K562 (cell line): ENCODE measurements at regions not wholly inside any gene's neighbourhood (a gene's known extent, or its start where the extent isn't known, plus 50 kb on each side); places are given as distances from the start of the nearest gene placed in this dataset.

Experiments
- ATAC-seq: fragments of 200-7000 bp; cut with Tn5 transposase; 3 replicates; pipeline ENCODE4 v1.9.1; 2020; ENCODE audit warnings: moderate library complexity
- BruUV-seq: library from RNA; stranded (reverse); fragments of 400-500 nt; replicated peaks from 2 replicates; lab custom pipeline; 2021; lab: Mats Ljungman, UMichigan
- CTCF ChIA-PET: fragments of 300-600 bp; formaldehyde crosslinking; extraction: SDS; loops from one replicate; lab custom pipeline; 2021; ENCODE audit warnings: low intra/inter-chr PET ratio; lab: Yijun Ruan, JAX
- POLR2A ChIA-PET: fragments of 300-600, 350-650 bp; sonication (Branson Sonifier 250); formaldehyde crosslinking; extraction: SDS; loops from one replicate; lab custom pipeline; 2021; ENCODE audit warnings: antibody characterized with exemption, inconsistent platforms; lab: Yijun Ruan, JAX
- DNase-seq, 4 experiments: peaks; one replicate each; pipeline versions ENCODE4 v3.0.0 to v3.0.0-alpha.2; 2011 to 2018; ENCODE audit warnings: low spot score in 3 of 4, mixed read lengths in 3 of 4; ENCODE audit errors: extremely low read depth in 1 of 4
- FAIRE-seq: peaks from 2 replicates; lab custom pipeline; 2011; peaks lifted over from hg19 to GRCh38; lab: Jason Lieb, UNC
- H2AFZ ChIP-seq: 2 replicates; pipeline ENCODE4 v1.6.0; 2011; ENCODE audit warnings: low read depth, low read length, control low read depth, inconsistent platforms
- H3K27ac ChIP-seq: fragments of 200-600 bp; 3 replicates; pipeline ENCODE4 v1.8.0; 2011; ENCODE audit warnings: low read depth, mild to moderate bottlenecking, control low read depth, inconsistent platforms, low read length, moderate library complexity, mixed read lengths; ENCODE audit errors: extremely low read depth
- H3K27me3 ChIP-seq, 2 experiments: fragments of 300-600 bp in 1 of 2; 2 replicates in 1 of 2; 3 replicates in 1 of 2; pipeline versions ENCODE4 v1.6.0 to v1.8.0; 2011; ENCODE audit warnings: inconsistent platforms in 2 of 2, low read length in 2 of 2, mild to moderate bottlenecking in 1 of 2, mixed read lengths in 1 of 2, moderate library complexity in 1 of 2; ENCODE audit not compliant: control insufficient read depth in 2 of 2, insufficient read depth in 2 of 2
- H3K36me3 ChIP-seq: fragments of 300-600 bp; 3 replicates; pipeline ENCODE4 v1.8.0; 2011; ENCODE audit warnings: mild to moderate bottlenecking, low read length, inconsistent platforms; ENCODE audit not compliant: control insufficient read depth, insufficient read depth
- H3K4me1 ChIP-seq, 2 experiments: fragments of 200-600 bp in 1 of 2; replicated peaks in 1 of 2; 2 replicates in 1 of 2; 3 replicates in 1 of 2; pipeline versions ENCODE4 v1.5.1 to v1.8.0; 2011; ENCODE audit warnings: inconsistent platforms in 2 of 2, low read length in 2 of 2, mild to moderate bottlenecking in 1 of 2, mixed read lengths in 1 of 2, moderate library complexity in 1 of 2; ENCODE audit not compliant: control insufficient read depth in 2 of 2, insufficient read depth in 2 of 2
- H3K4me2 ChIP-seq: 2 replicates; pipeline ENCODE4 v1.6.1; 2011; ENCODE audit warnings: low read length, control low read depth, inconsistent platforms, mixed read lengths; ENCODE audit not compliant: insufficient read depth
- H3K4me3 ChIP-seq: fragments of 200-600 bp; sonication (generic), shearing (Covaris generic); 2 replicates; pipeline ENCODE4 v1.5.1; 2016; ENCODE audit warnings: control low read depth, inconsistent platforms
- H3K79me2 ChIP-seq: fragments of 200-600 bp; 3 replicates; pipeline ENCODE4 v1.8.0; 2011; ENCODE audit warnings: low read length, inconsistent platforms; ENCODE audit not compliant: control insufficient read depth, insufficient read depth
- H3K9ac ChIP-seq, 2 experiments: 2 replicates each; pipeline versions ENCODE4 v1.6.0 to v1.6.1; 2011; ENCODE audit warnings: low read depth in 2 of 2, low read length in 2 of 2, control low read depth in 1 of 2, inconsistent platforms in 1 of 2, mild to moderate bottlenecking in 1 of 2, mixed read lengths in 1 of 2; ENCODE audit not compliant: insufficient read depth in 1 of 2
- H3K9me1 ChIP-seq: one replicate; pipeline ENCODE4 v1.6.0; 2011; ENCODE audit warnings: inconsistent platforms, mild to moderate bottlenecking, low read length, moderate library complexity; ENCODE audit not compliant: control insufficient read depth, insufficient read depth
- H3K9me3 ChIP-seq: replicated peaks from 2 replicates; pipeline ENCODE4 v1.5.1; 2011; ENCODE audit warnings: low read depth, low read length, inconsistent platforms; ENCODE audit not compliant: control insufficient read depth, insufficient read depth
- H4K20me1 ChIP-seq: replicated peaks from 2 replicates; pipeline ENCODE4 v1.6.1; 2011; ENCODE audit warnings: low read length, inconsistent platforms, mixed read lengths; ENCODE audit not compliant: control insufficient read depth, insufficient read depth
- BCOR ChIP-seq: fragments of 450-650 bp; IDR thresholded peaks from 2 replicates; pipeline ENCODE4 v1.6.1; 2016
- ELF4 ChIP-seq: fragments of 450-650 bp; formaldehyde crosslinking; IDR thresholded peaks from 2 replicates; pipeline ENCODE4 v1.4.0; 2022; ENCODE audit warnings: missing genetic modification characterization
- FUS ChIP-seq: fragments of 200-400 bp; formaldehyde crosslinking; optimal IDR thresholded peaks from 2 replicates; pipeline ENCODE3; 2017; ENCODE audit warnings: low read depth, low read length
- IRF9 ChIP-seq: fragments of 450-650 bp; IDR thresholded peaks from 2 replicates; pipeline ENCODE4 v1.6.1; 2016; ENCODE audit warnings: missing biosample characterization, missing genetic modification characterization
- KLF10 ChIP-seq: fragments of 250-450 bp; sonication (Bioruptor Pico); IDR thresholded peaks from 2 replicates; pipeline ENCODE4 v1.6.1; 2021; ENCODE audit warnings: matching md5 sums
- NFIX ChIP-seq: fragments of 250-450 bp; sonication (Bioruptor Pico); IDR thresholded peaks from 2 replicates; pipeline ENCODE4 v1.4.0; 2020; ENCODE audit warnings: low read depth, mild to moderate bottlenecking, moderate library complexity
- PBX2 ChIP-seq, 2 experiments: IDR thresholded peaks in 1 of 2; conservative IDR thresholded peaks in 1 of 2; 2 replicates each; pipeline ENCODE4 v1.6.1; 2016; ENCODE audit warnings: low read depth in 2 of 2, mild to moderate bottlenecking in 1 of 2, missing compliant biosample characterization in 1 of 2, missing genetic modification characterization in 1 of 2, moderate library complexity in 1 of 2
- PREB ChIP-seq: sonication (generic); formaldehyde crosslinking; IDR thresholded peaks from 2 replicates; pipeline ENCODE4 v1.8.1; 2023; ENCODE audit warnings: mild to moderate bottlenecking, missing genetic modification reagents
- PRMT5 ChIP-seq: sonication (generic); formaldehyde crosslinking; IDR thresholded peaks from 2 replicates; pipeline ENCODE4 v1.5.0; 2020; ENCODE audit warnings: missing genetic modification reagents
- SOX6 ChIP-seq: fragments of 450-650 bp; IDR thresholded peaks from 2 replicates; pipeline ENCODE4 v1.6.1; 2014; ENCODE audit warnings: mild to moderate bottlenecking
- USF1 ChIP-seq: sonication (generic); formaldehyde crosslinking; IDR thresholded peaks from 2 replicates; pipeline ENCODE4 v1.9.0; 2022; ENCODE audit warnings: mild to moderate bottlenecking, missing genetic modification reagents
- XRCC3 ChIP-seq: fragments of 450-650 bp; IDR thresholded peaks from 2 replicates; pipeline ENCODE4 v1.6.1; 2017; ENCODE audit warnings: mild to moderate bottlenecking, moderate library complexity
- ZBTB12 ChIP-seq: fragments of 250-450 bp; sonication (Bioruptor Pico); IDR thresholded peaks from 2 replicates; pipeline ENCODE4 v1.4.0; 2020
- ZBTB8A ChIP-seq: fragments of 450-650 bp; IDR thresholded peaks from 2 replicates; pipeline ENCODE4 v1.6.1; 2018; ENCODE audit warnings: mild to moderate bottlenecking, moderate library complexity; ENCODE audit not compliant: partially characterized antibody
- ZC3H8 ChIP-seq: fragments of 450-650 bp; IDR thresholded peaks from 2 replicates; pipeline ENCODE4 v1.6.1; 2017
- ZNF347 ChIP-seq: fragments of 450-650 bp; formaldehyde crosslinking; IDR thresholded peaks from 2 replicates; pipeline ENCODE4 v1.4.0; 2020; ENCODE audit warnings: low read depth, mild to moderate bottlenecking, moderate library complexity
- ZNF586 ChIP-seq: fragments of 450-650 bp; formaldehyde crosslinking; conservative IDR thresholded peaks from 2 replicates; pipeline ENCODE4 v1.4.0; 2020; ENCODE audit warnings: mild to moderate bottlenecking, moderate library complexity
- ZNF707 ChIP-seq: fragments of 250-450 bp; sonication (Bioruptor Pico); conservative IDR thresholded peaks from 2 replicates; pipeline ENCODE4 v1.8.0; 2022; ENCODE audit warnings: inconsistent platforms, mild to moderate bottlenecking, moderate library complexity
- in situ Hi-C: fragments of 300-500 bp; cut with MboI; formaldehyde crosslinking; loops from 4 replicates; pipeline ENCODE4 v1.15.0; 2018; ENCODE audit warnings: inconsistent platforms, mixed read lengths
- intact Hi-C: fragments of 100-400 bp; cut with micrococcal nuclease; formaldehyde crosslinking; loops from 2 replicates; pipeline ENCODE4 v1.14.2; 2022

GRCh38 chr1:4028139-4028501 lies 128.0 kb upstream of the C1orf174 start (continued):
- TF ChIP-seq PBX2 (CRISPR knock-in tag; IDR thresholded peaks at IDR 0.05; ENCODE audit: low read depth) (no peak), PBX2 (tag; conservative IDR thresholded peaks at IDR 0.05; ENCODE audit: low read depth) (no peak), FUS (no peak), ZBTB8A (no peak), BCOR (no peak), SOX6 (no peak), ZNF586 (CRISPR knock-in tag) (no peak), XRCC3 (no peak), ZNF347 (no peak)
- TF ChIP-seq, all 486 proteins: peak for 0

GRCh38 chr1:4029376-4029775 lies 129.3 kb upstream of the C1orf174 start:
- no peaks in the 10 kb centered on the region for H3K9me3 ChIP-seq
- no peaks in the 10 kb centered on the region for H3K79me2 ChIP-seq
- no peak for ATAC-seq
- no peak overlapping the region for H3K9ac ChIP-seq
- H3K27ac ChIP-seq: no peak overlapping the region
- no peaks in the 10 kb centered on the region for H4K20me1 ChIP-seq
- no peaks in the 10 kb centered on the region for H3K9me1 ChIP-seq
- no peak overlapping the region for H3K4me3 ChIP-seq
- no TSS peak for BruUV-seq
- CTCF ChIA-PET: no interaction called here
- H3K27me3 ChIP-seq: peaks cover 0 to 12% of the 10 kb centered on the region in 2 experiments; a peak in 1 of 5 replicates
- no peak overlapping the region for H2AFZ ChIP-seq
- FAIRE-seq: no peak
- in situ Hi-C loops: no loop called here
- POLR2A ChIA-PET: interaction anchor here (0.6 to 1.1 kb wide), 2 partner anchors 8 to 49 kb away, joined by 3 read pairs; no protein-coding TSS in a partner anchor
- no peaks in the 10 kb centered on the region for H3K36me3 ChIP-seq
- no peak for DNase-seq
- no peaks in the 10 kb centered on the region for H3K4me1 ChIP-seq
- no peak overlapping the region for H3K4me2 ChIP-seq
- intact Hi-C loops: no loop called here
- TF ChIP-seq ELF4 (CRISPR knock-in tag): no peak
- no peak for TF ChIP-seq IRF9 (tag)
- no peak for TF ChIP-seq PRMT5 (CRISPR knock-in tag)
- no peak for TF ChIP-seq ZNF707 (CRISPR knock-in tag)
- no peak for TF ChIP-seq ZBTB12
- TF ChIP-seq PREB (CRISPR knock-in tag): no peak
- no peak for TF ChIP-seq USF1 (CRISPR knock-in tag)
- TF ChIP-seq NFIX (CRISPR knock-in tag): no peak
- TF ChIP-seq KLF10 (CRISPR knock-in tag): no peak
- TF ChIP-seq ZC3H8: no peak
